ENCODE measurements at regions not wholly inside any gene's neighbourhood (a gene's known extent, or its start where the extent isn't known, plus 50 kb on each side); places are given as distances from the start of the nearest gene placed in this dataset.

DNA sequence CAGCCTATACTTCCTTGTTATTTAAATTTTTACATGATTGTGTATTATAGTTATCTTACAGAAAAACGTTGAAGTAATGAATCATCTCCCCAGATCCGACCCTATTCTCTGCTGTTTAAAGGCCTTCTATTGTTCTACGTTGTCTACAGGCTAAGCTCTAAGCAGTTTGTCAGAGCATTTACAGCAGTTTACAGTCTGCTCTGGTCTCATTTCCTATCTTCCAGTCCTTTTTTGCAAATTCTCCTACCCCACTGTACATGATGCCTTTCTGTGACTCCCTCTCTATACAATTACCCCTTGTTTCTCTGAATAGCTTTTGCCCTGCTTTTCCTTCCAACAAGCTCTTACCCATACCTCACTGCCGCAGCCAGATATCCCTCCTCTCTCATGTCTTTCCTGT lies 319.2 kb upstream of the FMN2 start:
- no peak for TF ChIP-seq EZH2phosphoT487 (IDR thresholded peaks at IDR 0.05)
- TF ChIP-seq, protein P1, sequence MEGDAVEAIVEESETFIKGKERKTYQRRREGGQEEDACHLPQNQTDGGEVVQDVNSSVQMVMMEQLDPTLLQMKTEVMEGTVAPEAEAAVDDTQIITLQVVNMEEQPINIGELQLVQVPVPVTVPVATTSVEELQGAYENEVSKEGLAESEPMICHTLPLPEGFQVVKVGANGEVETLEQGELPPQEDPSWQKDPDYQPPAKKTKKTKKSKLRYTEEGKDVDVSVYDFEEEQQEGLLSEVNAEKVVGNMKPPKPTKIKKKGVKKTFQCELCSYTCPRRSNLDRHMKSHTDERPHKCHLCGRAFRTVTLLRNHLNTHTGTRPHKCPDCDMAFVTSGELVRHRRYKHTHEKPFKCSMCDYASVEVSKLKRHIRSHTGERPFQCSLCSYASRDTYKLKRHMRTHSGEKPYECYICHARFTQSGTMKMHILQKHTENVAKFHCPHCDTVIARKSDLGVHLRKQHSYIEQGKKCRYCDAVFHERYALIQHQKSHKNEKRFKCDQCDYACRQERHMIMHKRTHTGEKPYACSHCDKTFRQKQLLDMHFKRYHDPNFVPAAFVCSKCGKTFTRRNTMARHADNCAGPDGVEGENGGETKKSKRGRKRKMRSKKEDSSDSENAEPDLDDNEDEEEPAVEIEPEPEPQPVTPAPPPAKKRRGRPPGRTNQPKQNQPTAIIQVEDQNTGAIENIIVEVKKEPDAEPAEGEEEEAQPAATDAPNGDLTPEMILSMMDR (IDR thresholded peaks at IDR 0.05) = no peak
